Testis (tissue), 2 donors: ENCODE measurements at regions not wholly inside any gene's neighbourhood (a gene's known extent, or its start where the extent isn't known, plus 50 kb on each side); places are given as distances from the start of the nearest gene placed in this dataset.

Experiments used
- DNase-seq: peaks from one replicate; pipeline ENCODE4 v3.0.0-alpha.2; 2019
- H3K27ac ChIP-seq, 2 donors: fragments of 200-600 bp; sonication (generic); one replicate each; pipeline ENCODE4 v1.5.1; 2019
- H3K27me3 ChIP-seq: fragments of 200-600 bp; sonication (generic); one replicate; pipeline ENCODE4 v1.5.1; 2019
- H3K36me3 ChIP-seq: fragments of 200-600 bp; sonication (generic); one replicate; pipeline ENCODE4 v1.5.1; 2017; ENCODE audit warnings: low read depth; ENCODE audit errors: missing control alignments
- H3K4me1 ChIP-seq: fragments of 200-600 bp; sonication (generic); one replicate; pipeline ENCODE4 v1.5.1; 2019
- H3K4me3 ChIP-seq, 2 donors: fragments of 200-600 bp; sonication (generic); one replicate each; pipeline ENCODE4 v1.5.1; 2017 to 2019
- H3K9me3 ChIP-seq: fragments of 200-600 bp; sonication (generic); one replicate; pipeline ENCODE4 v1.5.1; 2017
- POLR2A ChIP-seq: fragments of 450-650 bp; IDR thresholded peaks from one replicate; pipeline ENCODE4 v1.6.1; 2017; ENCODE audit warnings: antibody characterized with exemption, mild to moderate bottlenecking, moderate library complexity
- WGBS, 2 donors: methylation state at CpG; one replicate each; pipeline ENCODE4 v1.1.5; 2018; 5-methylcytosine and 5-hydroxymethylcytosine counted together
- intact Hi-C: fragments of 100-400 bp; cut with DNase I; formaldehyde crosslinking; loops from one replicate; pipeline ENCODE4 v1.15.1; 2023; ENCODE audit warnings: low total_unique reads
- TF ChIP-seq, protein P1 (sequence below), 3 experiments: fragments of 450-650 bp in 2 of 3; fragments of 200-600 bp in 1 of 3; sonication (generic) in 1 of 3; IDR thresholded peaks; one replicate each; pipeline ENCODE4 v1.5.1; 2016 to 2019; ENCODE audit warnings: antibody characterized with exemption in 3 of 3, mild to moderate bottlenecking in 2 of 3, moderate library complexity in 1 of 3

DNA sequence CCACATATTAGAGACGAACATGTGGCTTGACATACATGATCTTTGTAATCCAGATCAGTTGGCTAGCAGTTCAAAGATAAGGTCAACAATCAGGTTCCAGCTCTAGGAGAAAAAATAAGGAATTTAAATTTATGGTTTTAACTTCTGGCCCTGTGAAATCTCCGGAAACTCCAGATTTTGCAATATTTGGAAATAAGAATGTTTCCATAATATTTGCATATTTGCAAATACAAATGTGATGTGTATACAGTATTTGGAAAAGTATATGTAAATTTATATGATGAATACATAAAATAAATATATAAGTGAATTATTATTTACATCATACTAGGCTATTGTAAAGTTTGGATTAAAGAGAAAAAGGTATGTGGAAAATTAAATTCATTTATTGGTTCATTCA is 97.1 kb downstream of the KCNJ2 start:
- Histone ChIP-seq H3K36me3 (no peaks in the 10 kb centered on the region), H3K27ac (no peak overlapping the region), H3K27me3 (no peaks in the 10 kb centered on the region), H3K4me1 (no peaks in the 10 kb centered on the region), H3K4me3 (no peak overlapping the region), H3K9me3 (no peaks in the 10 kb centered on the region)
- no peak for DNase-seq
- TF ChIP-seq, protein P1, sequence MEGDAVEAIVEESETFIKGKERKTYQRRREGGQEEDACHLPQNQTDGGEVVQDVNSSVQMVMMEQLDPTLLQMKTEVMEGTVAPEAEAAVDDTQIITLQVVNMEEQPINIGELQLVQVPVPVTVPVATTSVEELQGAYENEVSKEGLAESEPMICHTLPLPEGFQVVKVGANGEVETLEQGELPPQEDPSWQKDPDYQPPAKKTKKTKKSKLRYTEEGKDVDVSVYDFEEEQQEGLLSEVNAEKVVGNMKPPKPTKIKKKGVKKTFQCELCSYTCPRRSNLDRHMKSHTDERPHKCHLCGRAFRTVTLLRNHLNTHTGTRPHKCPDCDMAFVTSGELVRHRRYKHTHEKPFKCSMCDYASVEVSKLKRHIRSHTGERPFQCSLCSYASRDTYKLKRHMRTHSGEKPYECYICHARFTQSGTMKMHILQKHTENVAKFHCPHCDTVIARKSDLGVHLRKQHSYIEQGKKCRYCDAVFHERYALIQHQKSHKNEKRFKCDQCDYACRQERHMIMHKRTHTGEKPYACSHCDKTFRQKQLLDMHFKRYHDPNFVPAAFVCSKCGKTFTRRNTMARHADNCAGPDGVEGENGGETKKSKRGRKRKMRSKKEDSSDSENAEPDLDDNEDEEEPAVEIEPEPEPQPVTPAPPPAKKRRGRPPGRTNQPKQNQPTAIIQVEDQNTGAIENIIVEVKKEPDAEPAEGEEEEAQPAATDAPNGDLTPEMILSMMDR (IDR thresholded peaks at IDR 0.05): no peak
- no peak for TF ChIP-seq POLR2A
- intact Hi-C loops: no loop called here
- 88 to 98% methylated on average over 2 of the region's 2 CpGs for WGBS, 2 donors

DNA sequence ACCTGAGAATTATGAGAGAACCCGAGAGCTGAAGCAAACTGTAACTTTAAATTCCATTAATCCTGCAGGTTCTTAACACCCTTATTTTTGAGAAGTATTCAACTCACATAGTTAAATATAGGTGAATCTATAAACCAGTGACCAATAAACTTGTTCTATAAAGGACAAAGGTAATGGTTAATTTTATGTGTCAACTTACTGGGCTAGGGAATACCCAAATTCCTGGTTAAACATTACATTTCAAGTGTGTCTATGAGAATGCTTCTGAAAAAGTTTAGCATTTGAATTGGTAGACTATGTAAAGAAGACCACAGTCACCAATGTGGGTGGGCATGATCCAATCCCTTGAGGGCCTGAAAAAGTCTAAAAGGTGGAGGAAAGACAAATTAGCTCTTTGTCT is 99.1 kb downstream of the KCNJ2 start:
- intact Hi-C loops: no loop called here

DNA sequence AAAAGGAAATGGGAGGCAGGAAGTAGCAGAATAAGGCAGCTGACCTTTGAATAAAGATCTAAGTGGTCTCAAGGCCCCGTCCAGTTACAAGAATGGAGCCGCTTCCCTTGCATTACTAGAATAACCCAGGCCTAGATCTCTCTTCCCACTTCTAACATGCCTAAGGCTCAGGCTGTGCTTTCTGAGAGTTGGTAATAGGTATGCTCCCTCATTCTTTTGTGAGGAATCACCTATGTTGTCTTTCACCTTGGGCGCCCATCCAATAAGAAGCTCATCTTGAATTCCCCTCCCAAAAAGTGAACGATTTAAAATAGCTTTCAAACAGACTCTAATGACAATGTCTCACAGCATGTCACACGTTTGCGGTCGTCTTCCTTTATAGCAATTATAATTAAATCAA is 101.2 kb downstream of the KCNJ2 start:
- no peaks in the 10 kb centered on the region for H3K4me1 ChIP-seq
- no peak overlapping the region for H3K4me3 ChIP-seq
- no peak for DNase-seq
- WGBS, 2 donors: 75 to 77% methylated on average over 7 of the region's 7 CpGs
- intact Hi-C loops: no loop called here
- no peaks in the 10 kb centered on the region for H3K9me3 ChIP-seq
- H3K27me3 ChIP-seq: no peaks in the 10 kb centered on the region
- no peak for TF ChIP-seq POLR2A
- TF ChIP-seq, protein P1 (IDR thresholded peaks at IDR 0.05): no peak
- no peak overlapping the region for H3K27ac ChIP-seq
- no peaks in the 10 kb centered on the region for H3K36me3 ChIP-seq

More for the DNA sequence above, 99.1 kb downstream of the KCNJ2 start:
- H3K27me3 ChIP-seq: no peaks in the 10 kb centered on the region
- no peak overlapping the region for H3K27ac ChIP-seq
- no peak overlapping the region for H3K4me3 ChIP-seq
- 84 to 92% methylated on average over 1 of the region's 1 CpG for whole genome bisulfite sequencing, 2 donors
- H3K36me3 ChIP-seq: no peaks in the 10 kb centered on the region
- H3K9me3 ChIP-seq: no peaks in the 10 kb centered on the region
- H3K4me1 ChIP-seq: no peaks in the 10 kb centered on the region
- no peak for TF ChIP-seq POLR2A
- TF ChIP-seq, protein P1 (IDR thresholded peaks at IDR 0.05): no peak
- DNase-seq: no peak

DNA sequence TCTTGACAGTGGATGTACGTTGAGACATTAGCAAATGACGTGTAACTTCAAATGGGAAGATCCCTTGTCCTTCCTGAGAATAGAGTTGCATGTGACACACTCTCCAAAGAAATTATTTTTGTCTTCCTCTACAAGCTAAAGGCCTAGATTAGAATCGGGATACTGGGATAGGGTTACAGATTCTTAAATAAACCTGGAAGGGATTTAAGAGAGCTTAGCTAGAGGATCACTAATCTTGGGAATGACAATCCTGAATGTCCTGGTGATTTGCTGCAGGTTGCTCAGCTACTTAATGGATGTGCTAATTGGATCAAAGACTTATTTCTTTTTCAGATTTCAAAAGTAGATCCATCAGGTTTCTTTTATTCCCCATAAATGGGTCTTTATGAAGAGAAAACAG is 101.9 kb downstream of the KCNJ2 start:
- intact Hi-C loops: no loop called here
- Histone ChIP-seq H3K27me3 (no peaks in the 10 kb centered on the region), H3K4me3 (no peak overlapping the region), H3K36me3 (no peaks in the 10 kb centered on the region), H3K9me3 (no peaks in the 10 kb centered on the region), H3K4me1 (no peaks in the 10 kb centered on the region), H3K27ac (no peak overlapping the region)
- WGBS, 2 donors: 76 to 90% methylated on average over 3 of the region's 3 CpGs
- TF ChIP-seq, protein P1 (IDR thresholded peaks at IDR 0.05): no peak
- TF ChIP-seq POLR2A: no peak
- no peak for DNase-seq

DNA sequence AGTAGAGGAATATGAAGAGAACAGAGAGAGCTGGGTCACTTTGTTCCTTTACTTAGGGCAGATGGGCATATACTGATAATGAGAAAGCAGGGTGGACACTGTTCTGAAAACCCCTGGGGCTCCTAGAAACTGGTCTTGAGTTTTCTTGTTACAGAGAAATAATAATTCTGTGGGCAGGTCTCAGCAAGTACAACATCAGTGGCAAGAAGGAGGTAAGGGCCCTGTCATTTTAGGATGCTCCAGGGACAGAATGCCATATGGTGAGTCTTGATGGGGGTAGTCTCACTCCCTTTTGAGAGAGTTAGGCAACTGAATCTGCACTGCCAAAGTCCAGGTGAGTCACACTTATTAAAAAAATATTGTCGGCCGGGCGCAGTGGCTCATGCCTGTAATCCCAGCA is 102.3 kb downstream of the KCNJ2 start:
- H3K4me3 ChIP-seq: no peak overlapping the region
- no peak overlapping the region for H3K27ac ChIP-seq
- no peak for TF ChIP-seq POLR2A
- TF ChIP-seq, protein P1 (IDR thresholded peaks at IDR 0.05): no peak
- 77 to 92% methylated on average over 3 of the region's 3 CpGs for WGBS, 2 donors
- H3K9me3 ChIP-seq: no peaks in the 10 kb centered on the region
- intact Hi-C loops: no loop called here
- no peak for DNase-seq
- no peaks in the 10 kb centered on the region for H3K36me3 ChIP-seq
- H3K27me3 ChIP-seq: no peaks in the 10 kb centered on the region
- no peaks in the 10 kb centered on the region for H3K4me1 ChIP-seq
